Loucy (cell line): ENCODE measurements at regions not wholly inside any gene's neighbourhood (a gene's known extent, or its start where the extent isn't known, plus 50 kb on each side); places are given as distances from the start of the nearest gene placed in this dataset.
"Not testable (repeated sequence)": the region's sequence is repeated elsewhere in the genome, so short reads cannot be mapped to it uniquely, and the experiment has no call there.

ENCODE experiments used
- H2AFZ ChIP-seq: fragments of 200-600 bp; sonication (generic); 2 replicates; pipeline ENCODE4 v1.6.0; 2016; ENCODE audit warnings: antibody characterized with exemption, mild to moderate bottlenecking, low read length, moderate library complexity
- H3F3A ChIP-seq: fragments of 200-600 bp; 2 replicates; pipeline ENCODE4 v1.6.0; 2016; ENCODE audit warnings: antibody characterized with exemption, low read depth, mild to moderate bottlenecking
- H3K27me3 ChIP-seq: fragments of 200-600 bp; sonication (generic); 2 replicates; pipeline ENCODE4 v1.6.1; 2014; ENCODE audit warnings: low read length, mild to moderate bottlenecking; ENCODE audit not compliant: insufficient read depth, poor library complexity, severe bottlenecking
- H3K36me3 ChIP-seq: fragments of 200-600 bp; sonication (generic); 2 replicates; pipeline ENCODE4 v1.6.1; 2016; ENCODE audit warnings: low read length; ENCODE audit not compliant: insufficient read depth
- H3K4me1 ChIP-seq: fragments of 200-600 bp; sonication (generic); 2 replicates; pipeline ENCODE4 v1.5.1; 2014; ENCODE audit warnings: low read length, mild to moderate bottlenecking; ENCODE audit not compliant: insufficient read depth, poor library complexity, severe bottlenecking
- H3K4me2 ChIP-seq: fragments of 200-600 bp; sonication (generic); 2 replicates; pipeline ENCODE4 v1.6.0; 2014; ENCODE audit warnings: antibody characterized with exemption, low read length, low read depth, mild to moderate bottlenecking; ENCODE audit not compliant: poor library complexity, severe bottlenecking
- H3K4me3 ChIP-seq: fragments of 200-600 bp; sonication (generic); 2 replicates; pipeline ENCODE4 v1.5.1; 2014; ENCODE audit warnings: low read length, mild to moderate bottlenecking, mixed read lengths; ENCODE audit not compliant: poor library complexity, severe bottlenecking
- H3K79me2 ChIP-seq: fragments of 200-600 bp; sonication (generic); 2 replicates; pipeline ENCODE4 v1.6.1; 2014; ENCODE audit warnings: low read length; ENCODE audit not compliant: insufficient read depth
- H3K9ac ChIP-seq: fragments of 200-600 bp; sonication (generic); 2 replicates; pipeline ENCODE4 v1.6.0; 2014; ENCODE audit warnings: mild to moderate bottlenecking, low read depth, low read length, moderate library complexity; ENCODE audit not compliant: poor library complexity, severe bottlenecking
- H3K9me2 ChIP-seq: fragments of 200-600 bp; sonication (generic); replicated peaks from 2 replicates; pipeline ENCODE4 v1.6.1; 2016; ENCODE audit warnings: low read depth, low read length, mixed read lengths
- H3K9me3 ChIP-seq: fragments of 200-600 bp; sonication (generic); 2 replicates; pipeline ENCODE4 v1.6.1; 2014; ENCODE audit warnings: mild to moderate bottlenecking, antibody characterized with exemption, low read length, low read depth; ENCODE audit not compliant: insufficient read depth
- H4K20me1 ChIP-seq: fragments of 200-600 bp; sonication (generic); 2 replicates; pipeline ENCODE4 v1.6.0; 2014; ENCODE audit warnings: antibody characterized with exemption, low read length, mild to moderate bottlenecking; ENCODE audit not compliant: insufficient read depth, poor library complexity, severe bottlenecking
- CTCF ChIP-seq: fragments of 200-600 bp; sonication (generic); conservative IDR thresholded peaks from 2 replicates; pipeline ENCODE4 v1.5.1; 2014; ENCODE audit warnings: mild to moderate bottlenecking, antibody characterized with exemption, low read length
- EZH2phosphoT487 ChIP-seq: fragments of 200-600 bp; IDR thresholded peaks from 2 replicates; pipeline ENCODE4 v1.6.1; 2018; ENCODE audit warnings: antibody characterized with exemption, mild to moderate bottlenecking, moderate library complexity, borderline replicate concordance

- H3K4me1 ChIP-seq, result no peaks in the 10 kb centered on the region
- TF ChIP-seq EZH2phosphoT487 (no peak), CTCF (no peak)
Observed at GRCh38 chr14:104401785-104402184, 177.8 kb upstream of the C14orf180 start.

GRCh38 chr14:104402303-104402702 is 177.3 kb upstream of the C14orf180 start:
- not testable (repeated sequence) for H3K4me2 ChIP-seq, H3K9ac ChIP-seq, H3K9me2 ChIP-seq, H4K20me1 ChIP-seq, H3K4me3 ChIP-seq, H3F3A ChIP-seq, H2AFZ ChIP-seq, H3K27me3 ChIP-seq, H3K4me1 ChIP-seq, H3K9me3 ChIP-seq, H3K36me3 ChIP-seq, H3K79me2 ChIP-seq

More at GRCh38 chr14:104401785-104402184, 177.8 kb upstream of the C14orf180 start:
- Histone ChIP-seq H3K4me3 (no peak overlapping the region), H3K9me2 (no peaks in the 10 kb centered on the region), H3K4me2 (no peak overlapping the region), H3K36me3 (no peaks in the 10 kb centered on the region), H3K79me2 (no peaks in the 10 kb centered on the region), H4K20me1 (no peaks in the 10 kb centered on the region), H3F3A (no peaks in the 10 kb centered on the region), H2AFZ (no peak overlapping the region), H3K27me3 (no peaks in the 10 kb centered on the region), H3K9ac (no peak overlapping the region), H3K9me3 (no peaks in the 10 kb centered on the region)

- Histone ChIP-seq H4K20me1 (no peaks in the 10 kb centered on the region), H3K9ac (no peak overlapping the region), H3K79me2 (no peaks in the 10 kb centered on the region), H3F3A (no peaks in the 10 kb centered on the region), H3K4me1 (no peaks in the 10 kb centered on the region), H3K36me3 (no peaks in the 10 kb centered on the region), H2AFZ (no peak overlapping the region), H3K9me2 (no peaks in the 10 kb centered on the region), H3K9me3 (no peaks in the 10 kb centered on the region), H3K4me3 (no peak overlapping the region), H3K27me3 (no peaks in the 10 kb centered on the region), H3K4me2 (no peak overlapping the region)
- no peak for TF ChIP-seq CTCF
- TF ChIP-seq EZH2phosphoT487, result no peak
Observed at GRCh38 chr14:104403421-104404220, 175.9 kb upstream of the C14orf180 start.

- no peak for TF ChIP-seq EZH2phosphoT487
- TF ChIP-seq CTCF, result no peak
- Histone ChIP-seq H3K27me3 (no peaks in the 10 kb centered on the region), H3F3A (no peaks in the 10 kb centered on the region), H4K20me1 (no peaks in the 10 kb centered on the region), H3K4me3 (no peak overlapping the region), H3K36me3 (no peaks in the 10 kb centered on the region), H3K9me2 (no peaks in the 10 kb centered on the region), H3K9me3 (no peaks in the 10 kb centered on the region), H3K4me2 (no peak overlapping the region), H3K79me2 (no peaks in the 10 kb centered on the region), H3K4me1 (no peaks in the 10 kb centered on the region), H2AFZ (no peak overlapping the region), H3K9ac (no peak overlapping the region)
Observed at GRCh38 chr14:104404922-104405321, 174.6 kb upstream of the C14orf180 start.
